Neuron (in vitro differentiated cells): ENCODE measurements at regions not wholly inside any gene's neighbourhood (a gene's known extent, or its start where the extent isn't known, plus 50 kb on each side); places are given as distances from the start of the nearest gene placed in this dataset.

Source experiments
- H2AFZ ChIP-seq: one replicate; pipeline ENCODE4 v1.6.1; 2013; ENCODE audit warnings: low read depth, mild to moderate bottlenecking, inconsistent platforms, low read length, moderate library complexity
- H3K27me3 ChIP-seq: one replicate; pipeline ENCODE4 v1.6.1; 2013; ENCODE audit warnings: low read length; ENCODE audit not compliant: insufficient read depth
- H3K36me3 ChIP-seq: one replicate; pipeline ENCODE4 v1.6.1; 2013; ENCODE audit warnings: low read length; ENCODE audit not compliant: insufficient read depth
- H3K4me1 ChIP-seq: one replicate; pipeline ENCODE4 v1.6.1; 2013; ENCODE audit warnings: low read length; ENCODE audit not compliant: insufficient read depth
- H3K4me3 ChIP-seq: 2 replicates; pipeline ENCODE4 v1.5.1; 2013; ENCODE audit warnings: mild to moderate bottlenecking, low read length, moderate library complexity
- H3K9me3 ChIP-seq: one replicate; pipeline ENCODE4 v1.6.1; 2013; ENCODE audit warnings: low read length

DNA sequence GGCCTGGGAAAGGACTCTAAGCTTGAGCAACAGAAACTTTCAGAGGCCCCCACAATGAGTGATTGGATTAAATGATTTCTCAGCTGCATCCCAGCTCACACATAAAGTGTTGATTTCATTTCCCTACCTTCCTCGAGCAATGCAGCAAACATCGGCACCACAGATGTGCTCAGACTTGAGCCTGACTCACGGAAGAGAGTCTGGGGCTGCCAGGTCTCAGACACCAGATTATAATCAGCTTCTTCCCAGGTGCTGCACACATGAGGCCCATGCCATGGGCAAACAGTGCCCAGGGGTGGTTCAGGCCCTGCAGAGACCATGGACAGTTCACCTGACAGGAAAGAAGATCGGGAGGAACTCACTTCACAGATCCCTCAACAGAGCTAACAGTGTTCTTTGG, 226.6 kb upstream of the TENM4 start:
- H3K4me3 ChIP-seq, result no peak overlapping the region
- no peaks in the 10 kb centered on the region for H3K36me3 ChIP-seq
- no peaks in the 10 kb centered on the region for H3K9me3 ChIP-seq
- no peaks in the 10 kb centered on the region for H3K27me3 ChIP-seq
- H3K4me1 ChIP-seq, result no peaks in the 10 kb centered on the region
- no peak overlapping the region for H2AFZ ChIP-seq

DNA sequence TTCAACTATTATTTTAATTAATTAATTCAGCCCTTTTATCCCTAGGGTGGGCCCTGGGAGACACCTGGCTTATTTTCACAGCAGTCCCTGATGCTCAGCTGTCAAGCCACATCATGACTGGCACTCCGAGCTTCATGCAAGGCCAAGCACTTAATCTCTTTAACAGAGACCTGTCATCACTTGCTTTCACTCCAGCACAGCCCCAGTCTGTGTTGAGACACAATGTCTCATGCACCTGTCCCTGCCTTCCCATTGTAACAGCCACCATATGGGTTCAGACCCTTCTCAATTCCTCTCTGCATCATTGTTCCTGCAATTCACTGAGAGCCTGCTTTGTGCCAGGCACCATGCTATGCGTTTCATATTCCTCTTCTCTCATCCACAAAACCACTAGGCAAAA, 222.2 kb upstream of the TENM4 start:
- H2AFZ ChIP-seq, result no peak overlapping the region
- no peaks in the 10 kb centered on the region for H3K4me1 ChIP-seq
- H3K4me3 ChIP-seq, result no peak overlapping the region
- no peaks in the 10 kb centered on the region for H3K9me3 ChIP-seq
- no peaks in the 10 kb centered on the region for H3K36me3 ChIP-seq
- H3K27me3 ChIP-seq, result no peaks in the 10 kb centered on the region

DNA sequence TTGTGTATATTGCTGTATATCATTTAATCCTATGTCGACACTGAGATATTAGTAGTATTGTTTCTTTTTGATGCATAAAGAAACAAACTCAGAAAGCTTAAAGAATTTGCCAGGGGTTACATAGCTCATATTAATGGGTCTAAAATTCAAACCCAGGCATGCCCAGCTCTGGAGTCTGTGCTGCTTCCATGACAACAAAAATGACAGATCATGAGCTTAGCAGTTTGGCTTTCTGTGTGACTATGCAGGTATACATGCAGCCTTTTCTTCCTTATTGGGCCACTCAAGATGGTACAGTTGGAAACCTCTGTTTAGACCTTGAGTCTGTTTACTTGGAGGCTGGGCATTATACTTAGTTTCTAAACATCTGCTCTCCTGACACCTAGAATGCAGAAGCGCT, 220.5 kb upstream of the TENM4 start:
- Histone ChIP-seq H3K36me3 (no peaks in the 10 kb centered on the region), H3K9me3 (no peaks in the 10 kb centered on the region), H3K4me3 (no peak overlapping the region), H3K4me1 (no peaks in the 10 kb centered on the region), H3K27me3 (no peaks in the 10 kb centered on the region), H2AFZ (no peak overlapping the region)

DNA sequence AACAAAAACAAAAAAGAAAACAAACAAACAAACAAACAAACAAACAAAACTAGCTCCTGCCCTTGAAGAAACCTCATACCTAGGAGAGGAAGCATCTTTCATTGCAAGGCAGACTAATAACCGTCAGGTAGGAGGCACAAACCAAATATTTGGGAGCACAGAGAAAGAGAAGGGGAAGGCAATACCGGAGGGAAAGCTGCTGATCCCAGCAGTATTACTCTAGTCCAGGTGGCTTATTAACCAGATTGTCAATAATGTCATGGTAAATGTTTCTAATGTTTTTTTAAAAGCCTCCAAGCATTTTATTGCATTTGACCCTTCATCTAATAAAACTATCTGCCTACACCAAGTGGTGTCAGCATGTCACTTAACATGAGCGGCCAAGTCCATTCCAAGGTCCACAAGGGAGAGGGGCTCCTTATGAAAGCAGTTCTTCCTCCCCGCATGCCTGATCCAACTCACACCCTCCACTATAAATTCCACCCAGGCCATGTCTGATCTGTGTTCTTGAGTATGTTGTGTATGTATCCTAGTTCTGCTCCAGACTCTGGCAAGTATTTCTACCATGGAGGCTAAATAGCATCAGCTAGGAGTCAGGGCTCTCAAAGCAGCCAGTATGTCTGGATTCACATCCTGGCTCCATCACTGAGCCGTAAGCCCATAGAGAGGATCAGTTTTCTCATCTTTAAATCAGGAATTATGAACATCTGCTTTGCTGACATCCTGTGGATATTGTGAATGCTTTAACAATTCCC, 208.1 kb upstream of the TENM4 start:
- no peaks in the 10 kb centered on the region for H3K9me3 ChIP-seq
- no peak overlapping the region for H3K4me3 ChIP-seq
- H3K27me3 ChIP-seq, result no peaks in the 10 kb centered on the region
- no peak overlapping the region for H2AFZ ChIP-seq
- H3K4me1 ChIP-seq, result peaks cover 11% of the 10 kb centered on the region
- no peaks in the 10 kb centered on the region for H3K36me3 ChIP-seq

GRCh38 chr11:79637219-79637618, 196.4 kb upstream of the TENM4 start:
- Histone ChIP-seq H3K4me3 (no peak overlapping the region), H3K9me3 (no peaks in the 10 kb centered on the region), H3K27me3 (peaks cover 3% of the 10 kb centered on the region), H3K36me3 (no peaks in the 10 kb centered on the region), H2AFZ (no peak overlapping the region), H3K4me1 (no peaks in the 10 kb centered on the region)

GRCh38 chr11:79634905-79635304, 194.1 kb upstream of the TENM4 start:
- H2AFZ ChIP-seq, result no peak overlapping the region
- peaks cover 3% of the 10 kb centered on the region for H3K27me3 ChIP-seq
- H3K4me1 ChIP-seq, result no peaks in the 10 kb centered on the region
- H3K36me3 ChIP-seq, result no peaks in the 10 kb centered on the region
- H3K4me3 ChIP-seq, result no peak overlapping the region
- no peaks in the 10 kb centered on the region for H3K9me3 ChIP-seq

DNA sequence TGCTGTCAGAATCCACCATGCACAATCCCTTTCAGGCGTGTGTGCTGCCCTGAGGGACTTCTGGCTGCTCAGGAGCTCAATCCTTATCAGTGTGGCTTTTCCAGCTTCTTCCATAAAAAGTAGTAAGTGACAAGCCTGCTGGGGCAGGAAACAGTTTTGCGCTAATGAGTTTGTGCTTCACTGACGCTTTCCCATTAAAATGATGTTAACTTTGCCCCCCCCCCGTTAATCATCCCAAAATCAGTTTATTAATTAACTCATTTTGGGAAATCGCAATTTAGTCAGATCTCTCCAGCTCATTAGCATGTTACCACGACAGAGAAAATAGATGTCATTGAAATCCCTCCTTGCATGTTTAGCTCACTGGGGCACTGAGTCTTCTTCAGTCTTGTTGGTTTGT, 186.5 kb upstream of the TENM4 start:
- Histone ChIP-seq H3K4me1 (no peaks in the 10 kb centered on the region), H3K36me3 (no peaks in the 10 kb centered on the region), H3K27me3 (no peaks in the 10 kb centered on the region), H3K4me3 (no peak overlapping the region), H3K9me3 (no peaks in the 10 kb centered on the region), H2AFZ (no peak overlapping the region)

DNA sequence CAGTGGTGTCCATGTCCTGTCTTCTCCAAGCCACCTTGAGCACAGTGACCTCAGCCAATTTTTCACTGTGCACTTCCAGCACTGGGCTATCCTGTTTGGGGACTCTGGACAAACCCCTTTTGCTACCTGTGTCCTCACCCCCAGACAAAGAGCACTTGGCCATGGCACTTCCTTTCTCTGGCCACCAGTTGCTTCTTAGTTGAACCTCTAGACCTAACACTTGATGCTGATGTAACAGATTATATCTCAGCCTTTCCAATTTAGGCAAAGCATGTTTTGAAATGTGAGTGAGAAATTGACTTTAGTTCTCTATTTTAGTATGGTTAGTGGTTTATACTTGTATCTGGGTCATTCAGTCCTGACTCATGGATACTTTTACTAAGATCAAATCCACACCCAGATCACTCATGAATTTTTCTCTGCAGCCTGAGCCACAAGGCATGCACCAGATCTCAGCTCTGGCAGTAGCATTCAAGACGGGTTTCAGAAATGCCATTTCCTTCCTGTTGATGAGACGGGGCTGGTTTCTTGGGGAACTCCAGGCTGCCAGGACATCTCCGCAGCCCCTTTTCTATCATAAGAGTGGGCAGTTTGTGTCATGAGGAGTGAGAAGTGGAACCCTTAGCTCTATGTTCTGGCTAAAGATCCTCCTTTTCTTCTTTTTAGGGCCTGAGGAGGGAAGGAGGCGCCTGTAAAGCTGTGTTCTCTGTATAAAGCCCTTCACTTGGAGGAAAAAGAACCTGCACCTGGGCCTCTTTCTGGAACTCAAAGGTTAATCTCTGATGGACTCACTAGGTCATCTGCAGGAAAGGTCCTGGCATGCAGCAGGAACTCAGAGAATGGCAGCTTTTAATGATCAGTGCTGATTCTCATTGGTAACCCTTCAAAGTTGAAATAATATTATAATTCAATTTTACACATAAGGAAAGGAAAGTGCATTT, 185.6 kb upstream of the TENM4 start:
- H3K36me3 ChIP-seq, result no peaks in the 10 kb centered on the region
- no peaks in the 10 kb centered on the region for H3K27me3 ChIP-seq
- H3K4me1 ChIP-seq, result no peaks in the 10 kb centered on the region
- H3K9me3 ChIP-seq, result no peaks in the 10 kb centered on the region
- no peak overlapping the region for H2AFZ ChIP-seq
- H3K4me3 ChIP-seq, result no peak overlapping the region

DNA sequence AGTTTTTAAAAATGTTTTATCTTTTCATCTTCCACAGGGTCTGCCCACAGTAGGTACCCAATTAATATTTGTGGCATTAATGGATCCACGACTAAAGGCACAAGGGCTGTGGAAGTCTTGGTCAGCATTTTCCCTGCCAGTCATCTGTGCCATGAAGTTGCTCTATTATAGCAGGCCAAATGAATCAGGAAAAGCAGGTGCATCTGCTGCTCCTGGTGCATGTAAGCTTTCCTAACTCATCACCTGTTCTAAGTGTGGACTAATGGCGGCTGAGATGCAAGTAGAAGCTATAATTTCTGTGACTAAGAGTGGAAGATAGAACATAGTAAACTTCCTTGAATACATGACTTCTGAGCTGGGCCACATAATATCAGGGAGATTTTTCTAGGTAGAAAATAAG, 182.5 kb upstream of the TENM4 start:
- no peaks in the 10 kb centered on the region for H3K4me1 ChIP-seq
- no peak overlapping the region for H2AFZ ChIP-seq
- H3K27me3 ChIP-seq, result no peaks in the 10 kb centered on the region
- no peaks in the 10 kb centered on the region for H3K9me3 ChIP-seq
- no peak overlapping the region for H3K4me3 ChIP-seq
- H3K36me3 ChIP-seq, result no peaks in the 10 kb centered on the region

- H3K36me3 ChIP-seq, result no peaks in the 10 kb centered on the region
- no peak overlapping the region for H2AFZ ChIP-seq
- no peak overlapping the region for H3K4me3 ChIP-seq
- H3K27me3 ChIP-seq, result peaks cover 8% of the 10 kb centered on the region
- H3K4me1 ChIP-seq, result no peaks in the 10 kb centered on the region
- no peaks in the 10 kb centered on the region for H3K9me3 ChIP-seq
Measured at GRCh38 chr11:79617561-79617960, 176.7 kb upstream of the TENM4 start.

GRCh38 chr11:79616392-79616851, 175.6 kb upstream of the TENM4 start:
- no peaks in the 10 kb centered on the region for H3K9me3 ChIP-seq
- no peaks in the 10 kb centered on the region for H3K4me1 ChIP-seq
- no peak overlapping the region for H2AFZ ChIP-seq
- peaks cover 8% of the 10 kb centered on the region for H3K27me3 ChIP-seq
- H3K36me3 ChIP-seq, result no peaks in the 10 kb centered on the region
- no peak overlapping the region for H3K4me3 ChIP-seq

DNA sequence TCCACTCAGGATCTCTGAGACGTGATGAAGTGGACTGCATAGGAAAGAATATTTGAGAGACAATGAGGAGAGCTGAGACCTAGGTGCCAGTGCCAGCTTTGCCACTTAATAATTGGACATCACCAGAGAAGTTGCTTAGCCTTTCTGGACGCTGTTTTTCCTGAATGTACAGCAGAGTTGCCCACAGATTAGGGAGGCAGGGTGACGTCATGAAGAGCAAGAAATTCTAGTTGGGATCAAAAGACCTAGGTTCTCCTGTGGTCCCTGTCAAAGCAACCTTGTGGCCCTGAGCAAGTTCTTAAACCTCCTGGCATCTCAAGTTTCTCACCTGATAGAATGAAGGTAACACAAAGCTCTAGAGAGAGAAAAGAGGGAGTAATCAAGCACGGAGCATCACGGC, 174.6 kb upstream of the TENM4 start:
- no peaks in the 10 kb centered on the region for H3K36me3 ChIP-seq
- no peak overlapping the region for H2AFZ ChIP-seq
- H3K9me3 ChIP-seq, result no peaks in the 10 kb centered on the region
- peaks cover 8% of the 10 kb centered on the region for H3K27me3 ChIP-seq
- H3K4me3 ChIP-seq, result no peak overlapping the region
- no peaks in the 10 kb centered on the region for H3K4me1 ChIP-seq

DNA sequence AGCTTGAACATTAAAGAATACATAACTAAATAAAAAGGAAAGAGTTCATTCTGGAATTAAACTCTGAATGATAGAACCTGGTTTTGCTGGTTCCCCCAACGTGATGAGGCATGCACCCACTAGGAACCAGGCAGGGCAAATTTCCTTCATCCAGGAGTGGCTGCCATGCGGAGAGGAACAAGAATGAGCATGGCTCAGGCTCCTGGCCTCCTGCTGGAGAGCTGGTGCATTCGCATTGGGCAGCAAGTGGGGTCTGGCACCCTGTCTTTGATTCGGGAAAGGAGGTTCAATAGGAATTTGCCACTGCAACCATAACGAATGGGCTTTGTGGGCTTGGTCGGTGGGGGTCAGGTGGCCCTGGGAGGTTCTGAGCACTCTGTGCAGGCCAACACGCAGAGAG, 169.8 kb upstream of the TENM4 start:
- Histone ChIP-seq H3K9me3 (no peaks in the 10 kb centered on the region), H3K4me1 (no peaks in the 10 kb centered on the region)

More for the DNA sequence above, 169.8 kb upstream of the TENM4 start:
- no peaks in the 10 kb centered on the region for H3K36me3 ChIP-seq
- H3K4me3 ChIP-seq, result no peak overlapping the region
- H3K27me3 ChIP-seq, result peaks cover 8% of the 10 kb centered on the region
- H2AFZ ChIP-seq, result no peak overlapping the region
